HG03095 (cell line): ENCODE measurements at regions not wholly inside any gene's neighbourhood (a gene's known extent, or its start where the extent isn't known, plus 50 kb on each side); places are given as distances from the start of the nearest gene placed in this dataset.
"Not testable (repeated sequence)": the region's sequence is repeated elsewhere in the genome, so short reads cannot be mapped to it uniquely, and the experiment has no call there.

Experiments used
- ATAC-seq: cut with Tn5 transposase; IDR thresholded peaks from one replicate; pipeline ENCODE4 v1.9.1; 2021; ENCODE audit warnings: moderate library complexity; ENCODE audit not compliant: unreplicated experiment

DNA sequence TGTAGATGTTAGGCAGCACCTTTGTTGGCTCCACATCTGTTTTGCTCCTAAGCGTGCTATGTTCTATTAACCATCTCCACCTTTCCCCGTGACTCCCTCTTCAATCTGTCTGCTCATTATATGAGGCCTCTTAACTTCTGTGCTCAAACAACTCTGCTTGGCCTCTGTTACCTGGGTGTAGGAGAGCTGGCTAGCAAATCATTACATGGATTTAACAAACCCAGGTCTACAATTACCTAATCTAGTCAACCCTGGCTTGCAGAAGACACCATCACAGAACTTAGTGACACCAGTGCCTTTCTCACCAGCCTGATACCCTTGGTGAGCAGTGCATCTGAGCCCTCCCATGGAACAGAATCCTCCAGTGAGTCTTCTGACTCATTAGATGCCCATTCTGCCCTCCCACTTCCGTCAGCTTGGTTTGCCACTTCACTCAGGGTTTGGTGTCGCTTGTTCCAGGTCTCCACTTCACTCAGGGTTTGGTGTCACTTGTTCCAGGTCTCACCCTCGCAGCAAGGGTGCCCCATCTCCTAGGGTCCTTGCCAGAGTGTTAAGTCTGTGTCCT lies 92.0 kb upstream of the KIF26B start:
- ATAC-seq: no peak

- not testable (repeated sequence) for ATAC-seq
These were observed 93.0 kb upstream of the KIF26B start for GRCh38 chr1:245061808-245062207.

DNA sequence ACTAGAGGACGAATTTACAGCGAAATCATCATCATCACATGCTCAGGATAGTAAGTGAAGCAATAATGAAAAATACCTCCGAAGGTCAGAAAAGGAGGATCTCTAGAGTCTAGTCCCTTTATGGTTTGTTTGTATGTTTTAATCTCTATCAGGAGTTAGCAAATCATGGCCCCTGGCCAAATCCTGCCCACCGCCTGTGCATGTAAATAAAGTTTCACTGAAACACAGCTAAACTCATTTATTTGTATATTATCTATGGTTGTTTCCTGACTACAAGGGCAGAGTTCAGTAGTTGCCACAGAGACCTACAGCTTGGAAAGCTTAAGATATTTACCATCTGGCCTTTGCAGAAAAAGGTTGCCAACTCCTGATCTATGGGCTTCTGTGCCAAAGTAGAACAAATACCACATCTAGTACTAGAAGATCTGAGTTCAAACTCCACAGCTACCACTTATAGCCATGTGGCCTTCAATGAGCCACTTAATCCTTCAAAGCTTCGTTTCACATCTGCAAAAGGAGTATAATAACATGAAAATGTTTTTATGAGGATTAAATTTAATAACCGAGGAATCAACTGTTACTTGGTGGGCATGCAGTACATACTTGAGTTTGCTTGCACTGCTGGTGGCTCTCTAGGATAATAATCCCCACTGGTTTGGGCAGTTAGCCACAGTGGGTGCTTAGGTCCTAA lies 94.0 kb upstream of the KIF26B start:
- no peak for ATAC-seq

GRCh38 chr1:245059806-245060424 lies 94.9 kb upstream of the KIF26B start:
- ATAC-seq: no peak

DNA sequence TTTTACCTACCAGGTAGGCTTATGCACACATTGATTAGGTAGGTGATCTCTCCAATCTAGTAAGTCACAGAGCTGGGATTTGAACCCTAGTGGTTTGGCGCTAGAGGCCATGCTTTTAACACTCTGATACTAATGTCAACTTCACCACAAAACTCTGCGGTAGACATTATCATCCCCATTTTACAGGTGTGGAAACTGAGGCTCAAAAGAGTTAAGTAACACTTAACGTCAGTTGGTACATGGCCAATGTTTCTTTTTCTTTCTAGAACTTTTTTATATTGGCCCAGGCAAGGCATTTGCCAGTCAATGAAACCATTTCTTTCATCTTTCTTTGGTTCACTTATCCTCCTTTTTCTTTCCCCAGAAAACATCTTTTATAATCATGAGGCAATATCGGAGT lies 95.9 kb upstream of the KIF26B start:
- ATAC-seq: no peak

DNA sequence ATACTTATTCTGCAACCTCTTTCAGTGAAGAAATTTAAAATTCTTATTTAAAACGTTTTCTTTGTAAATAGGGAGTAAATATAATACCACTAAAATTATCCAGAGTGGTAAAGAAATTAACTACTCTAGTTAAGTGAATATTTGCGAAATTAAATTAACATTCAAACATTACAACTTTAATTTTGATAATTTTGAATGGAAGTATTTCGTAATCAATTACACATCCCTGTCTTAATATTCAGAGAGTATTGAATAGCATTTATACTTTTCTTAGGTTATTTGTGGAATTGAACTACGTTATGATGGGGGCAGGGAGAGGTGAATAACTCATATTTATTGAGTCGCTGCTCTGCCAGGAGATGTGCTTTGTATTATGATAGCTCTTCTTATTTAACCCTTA lies 96.3 kb upstream of the KIF26B start:
- ATAC-seq: no peak

- no peak for ATAC-seq
These were observed 97.9 kb upstream of the KIF26B start for GRCh38 chr1:245056913-245057312.

GRCh38 chr1:245056296-245056695 lies 98.5 kb upstream of the KIF26B start:
- ATAC-seq: not testable (repeated sequence)

GRCh38 chr1:245055752-245056151 lies 99.0 kb upstream of the KIF26B start:
- no peak for ATAC-seq

- ATAC-seq: no peak
These were observed 100.1 kb upstream of the KIF26B start for GRCh38 chr1:245054507-245055270.

- ATAC-seq: no peak
These were observed 100.7 kb upstream of the KIF26B start for GRCh38 chr1:245054105-245054504.

- ATAC-seq: no peak
These were observed 102.5 kb upstream of the KIF26B start for GRCh38 chr1:245052258-245052657.

DNA sequence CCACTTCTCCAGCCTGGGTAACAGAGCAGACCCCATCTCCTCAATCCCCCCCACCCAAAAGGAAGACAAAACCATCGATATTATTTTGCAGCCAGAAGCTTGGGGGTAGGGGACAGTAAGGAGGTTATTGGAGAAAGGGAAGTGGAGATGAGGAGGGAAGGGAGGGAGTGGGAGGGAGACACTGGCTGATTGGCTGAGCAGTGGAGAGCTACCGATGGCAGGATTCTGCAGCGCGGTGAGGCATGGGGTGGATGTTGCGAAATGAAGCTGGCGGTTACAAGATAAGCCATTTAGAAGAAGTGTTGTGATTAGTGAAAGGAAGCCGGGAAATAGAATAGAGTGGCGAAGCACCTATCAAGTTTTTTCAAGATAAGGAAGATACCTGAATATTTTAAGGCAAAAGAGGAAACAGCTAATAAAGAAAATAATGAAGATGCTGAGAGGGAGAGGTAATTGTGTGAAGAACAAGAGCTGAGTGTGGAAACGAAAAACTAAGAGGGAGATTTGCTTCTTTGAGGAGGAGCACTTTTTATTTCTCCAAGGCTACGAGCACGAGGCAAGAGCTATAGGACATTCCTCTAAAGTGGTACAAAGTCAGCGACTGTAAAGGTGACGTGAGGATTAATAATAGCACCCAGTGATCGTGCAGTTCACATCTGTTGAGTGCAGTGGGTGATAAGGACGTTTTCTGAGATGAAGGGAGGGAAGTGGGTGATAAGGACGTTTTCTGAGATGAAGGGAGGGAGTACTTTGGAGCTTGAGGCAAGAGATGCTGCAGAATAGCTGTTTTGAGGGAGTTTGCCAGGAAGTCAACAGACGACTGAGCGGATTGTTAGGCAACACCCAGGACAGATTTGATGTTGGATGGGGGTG lies 103.2 kb upstream of the KIF26B start:
- ATAC-seq: no peak

DNA sequence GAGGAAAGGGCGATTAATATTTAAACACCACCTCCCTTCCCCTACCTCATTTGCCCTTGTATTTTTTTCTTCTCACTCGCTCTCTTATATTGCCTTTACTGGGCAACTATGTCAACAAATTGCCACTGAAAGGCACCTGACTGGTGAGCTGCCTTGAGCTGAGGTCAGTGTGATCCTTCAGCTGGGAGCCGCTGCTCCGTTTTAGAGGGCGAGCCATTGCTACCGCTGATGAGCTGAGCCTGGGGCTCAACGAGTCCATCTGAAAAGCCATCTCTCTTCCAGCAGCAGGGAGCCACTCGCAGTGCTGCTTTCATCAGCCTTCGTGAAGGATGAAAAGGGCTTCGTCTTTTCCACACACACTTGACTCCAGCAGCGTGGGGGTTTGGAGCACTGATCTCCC lies 108.0 kb upstream of the KIF26B start:
- no peak for ATAC-seq

DNA sequence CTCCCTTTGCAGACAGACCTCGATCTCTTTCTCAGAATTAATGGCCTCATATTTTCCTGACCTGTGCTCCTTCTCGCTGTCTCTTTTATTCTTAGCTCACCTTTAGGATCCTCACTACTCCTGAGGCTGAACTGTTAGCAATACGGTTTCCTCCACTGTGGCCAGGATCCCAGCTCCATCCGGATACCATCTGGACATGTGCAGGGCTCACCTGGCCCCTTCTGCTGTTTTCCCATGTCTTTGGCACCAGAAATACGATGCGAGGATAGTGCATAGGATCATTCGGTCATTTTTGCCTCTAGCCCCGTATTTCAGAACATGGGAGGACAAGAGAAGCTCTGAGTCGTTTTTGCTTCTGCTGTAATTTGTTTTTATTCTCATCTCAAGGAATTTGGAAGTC lies 108.5 kb upstream of the KIF26B start:
- ATAC-seq: no peak

DNA sequence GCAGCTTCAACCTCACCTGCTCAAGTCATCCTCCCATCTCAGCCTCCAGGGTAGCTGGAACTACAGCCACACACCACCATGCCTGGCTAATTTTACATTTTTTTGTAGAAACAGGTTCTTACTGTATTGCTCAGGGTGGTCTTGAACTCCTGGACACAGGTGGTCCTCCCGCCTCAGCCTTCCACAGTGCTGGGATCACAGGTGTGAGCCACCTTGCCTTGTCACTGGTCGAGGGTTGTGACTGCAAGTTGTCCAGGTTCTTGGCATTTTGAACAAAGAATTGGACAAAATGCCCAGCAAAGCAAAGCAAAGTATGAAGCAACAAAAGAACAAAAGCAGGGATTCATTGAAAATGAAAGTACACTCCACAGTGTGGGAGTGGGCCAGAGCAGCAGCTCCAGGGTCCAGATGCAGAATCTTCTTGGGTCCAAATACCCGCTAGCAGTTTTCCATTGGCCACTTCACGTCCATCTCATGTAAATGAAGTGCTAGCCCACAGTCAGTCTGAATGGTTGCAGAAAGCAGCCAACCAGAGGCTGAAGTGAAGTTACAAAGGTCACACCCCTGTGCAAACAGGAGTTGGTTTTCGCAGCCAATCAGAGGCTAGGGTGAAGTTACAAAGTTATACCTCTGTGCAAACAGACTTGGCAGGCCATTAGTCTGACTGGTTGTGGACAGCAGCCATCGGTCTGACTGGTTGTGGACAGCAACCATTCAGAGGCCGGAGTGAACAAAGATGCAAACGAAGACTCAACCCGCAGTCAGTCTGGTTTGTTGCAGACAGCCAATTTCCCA lies 109.5 kb upstream of the KIF26B start:
- ATAC-seq: no peak

DNA sequence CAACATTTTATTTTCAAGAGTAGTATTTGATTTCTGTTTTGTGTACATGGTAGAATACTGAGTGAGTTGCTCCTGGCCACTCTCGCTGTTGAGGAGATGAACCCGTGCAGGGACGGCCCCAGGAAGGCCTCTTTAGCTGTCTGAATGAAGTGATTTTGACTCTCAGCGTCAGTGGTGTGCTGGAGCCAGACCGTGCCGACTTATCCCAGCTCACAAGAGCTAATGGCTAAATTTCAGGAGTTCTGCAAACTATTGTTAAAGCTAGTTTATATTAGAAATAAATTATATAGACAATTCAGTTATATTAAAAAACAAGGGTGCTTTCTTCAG lies 111.2 kb upstream of the KIF26B start:
- no peak for ATAC-seq

- ATAC-seq: no peak
These were observed 113.6 kb upstream of the KIF26B start for GRCh38 chr1:245041058-245041698.

DNA sequence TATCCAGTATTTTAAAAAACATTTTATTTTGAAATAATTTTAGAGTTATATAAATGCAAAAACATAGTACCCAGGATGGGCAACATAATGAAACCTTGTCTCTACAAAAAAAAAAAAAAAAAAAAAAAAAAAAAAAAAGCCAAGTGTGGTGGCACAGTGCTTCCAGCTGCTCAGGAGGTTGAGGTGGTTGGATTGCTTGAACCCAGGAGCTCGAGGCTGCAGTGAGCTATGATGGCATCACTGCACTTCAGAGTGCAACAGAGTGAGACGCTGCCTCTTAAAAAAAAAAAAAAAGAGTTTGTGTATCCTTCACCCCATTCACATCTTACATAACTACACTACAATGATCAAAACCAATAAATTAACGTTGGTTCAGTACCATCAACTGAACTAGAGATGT lies 115.6 kb upstream of the KIF26B start:
- no peak for ATAC-seq

DNA sequence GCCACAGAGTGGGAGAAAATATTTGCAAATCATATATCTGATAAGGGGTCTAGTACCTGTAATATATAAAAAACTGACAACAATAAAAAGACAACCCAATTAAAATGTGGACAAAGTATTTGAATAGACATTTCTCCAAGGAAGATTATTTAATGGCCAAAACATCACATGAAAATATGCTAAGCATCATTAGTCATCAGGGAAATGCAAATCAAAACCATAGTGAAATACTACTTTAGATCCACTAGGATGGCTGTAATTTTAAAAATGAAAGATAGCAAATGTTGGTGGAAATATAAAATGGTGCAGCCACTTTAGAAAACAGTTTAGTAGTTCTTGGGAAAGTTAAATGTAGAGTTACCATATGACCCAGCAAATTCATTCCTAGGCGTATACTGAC lies 118.7 kb upstream of the KIF26B start:
- no peak for ATAC-seq
